MM.1S (cell line): ENCODE measurements at regions not wholly inside any gene's neighbourhood (a gene's known extent, or its start where the extent isn't known, plus 50 kb on each side); places are given as distances from the start of the nearest gene placed in this dataset.

Experiments used
- DNase-seq: peaks from one replicate; pipeline ENCODE4 v3.0.0-alpha.2; 2015
- H2AFZ ChIP-seq: fragments of 300-600 bp; sonication (generic); 2 replicates; pipeline ENCODE4 v1.6.0; 2016; ENCODE audit warnings: antibody characterized with exemption, low read length
- H3F3A ChIP-seq: fragments of 300-600 bp; sonication (generic); 2 replicates; pipeline ENCODE4 v1.6.1; 2016; ENCODE audit warnings: mild to moderate bottlenecking, antibody characterized with exemption, low read length, moderate library complexity, mixed read lengths; ENCODE audit not compliant: insufficient read depth
- H3K27ac ChIP-seq: fragments of 300-600 bp; sonication (generic); 2 replicates; pipeline ENCODE4 v1.5.1; 2016; ENCODE audit warnings: mild to moderate bottlenecking, low read length
- H3K27me3 ChIP-seq: fragments of 300-600 bp; sonication (generic); replicated peaks from 2 replicates; pipeline ENCODE4 v1.6.0; 2016; ENCODE audit warnings: low read length; ENCODE audit not compliant: insufficient read depth
- H3K36me3 ChIP-seq: fragments of 300-600 bp; sonication (generic); replicated peaks from 2 replicates; pipeline ENCODE4 v1.6.1; 2016; ENCODE audit warnings: mild to moderate bottlenecking, low read length, mixed read lengths; ENCODE audit not compliant: insufficient read depth
- H3K4me1 ChIP-seq: fragments of 300-600 bp; sonication (generic); 2 replicates; pipeline ENCODE4 v1.6.1; 2016; ENCODE audit warnings: low read length, mixed read lengths
- H3K4me2 ChIP-seq: fragments of 300-600 bp; sonication (generic); 2 replicates; pipeline ENCODE4 v1.6.0; 2016; ENCODE audit warnings: low read depth, low read length
- H3K4me3 ChIP-seq: fragments of 300-600 bp; sonication (generic); 2 replicates; pipeline ENCODE4 v1.5.1; 2016; ENCODE audit warnings: low read length, mixed read lengths
- H3K79me2 ChIP-seq: fragments of 300-600 bp; sonication (generic); 2 replicates; pipeline ENCODE4 v1.6.1; 2016; ENCODE audit warnings: mixed run types, low read length, mixed read lengths
- H3K9ac ChIP-seq: fragments of 300-600 bp; sonication (generic); 2 replicates; pipeline ENCODE4 v1.6.1; 2016; ENCODE audit warnings: low read length, mixed read lengths
- H3K9me2 ChIP-seq: fragments of 300-600 bp; sonication (generic); replicated peaks from 2 replicates; pipeline ENCODE4 v1.6.1; 2016; ENCODE audit warnings: mild to moderate bottlenecking, low read length, mixed read lengths; ENCODE audit not compliant: insufficient read depth
- H3K9me3 ChIP-seq: fragments of 300-600 bp; sonication (generic); replicated peaks from 2 replicates; pipeline ENCODE4 v1.6.1; 2016; ENCODE audit warnings: mild to moderate bottlenecking, low read length, mixed read lengths; ENCODE audit not compliant: insufficient read depth
- H4K20me1 ChIP-seq: fragments of 300-600 bp; sonication (generic); 2 replicates; pipeline ENCODE4 v1.6.1; 2016; ENCODE audit warnings: mild to moderate bottlenecking, low read length, moderate library complexity, mixed read lengths; ENCODE audit not compliant: insufficient read depth
- CTCF ChIP-seq: fragments of 300-600 bp; sonication (generic); IDR thresholded peaks from 2 replicates; pipeline ENCODE4 v1.5.1; 2016; ENCODE audit warnings: antibody characterized with exemption, low read length, mixed read lengths
- EZH2 ChIP-seq: fragments of 300-600 bp; sonication (generic); optimal IDR thresholded peaks from 2 replicates; pipeline ENCODE3; 2017; ENCODE audit warnings: low read depth, mild to moderate bottlenecking, antibody characterized with exemption, low read length, mixed read lengths
- EZH2phosphoT487 ChIP-seq: fragments of 300-600 bp; sonication (generic); IDR thresholded peaks from 2 replicates; pipeline ENCODE4 v1.6.1; 2018; ENCODE audit warnings: antibody characterized with exemption, low read length

GRCh38 chr3:193080821-193081365, 160.1 kb upstream of the PLAAT1 start:
- TF ChIP-seq EZH2phosphoT487 (no peak), EZH2 (no peak), CTCF (no peak)
- Histone ChIP-seq H3K4me2 (no peak overlapping the region), H3K79me2 (no peaks in the 10 kb centered on the region), H4K20me1 (no peaks in the 10 kb centered on the region), H3K36me3 (no peaks in the 10 kb centered on the region), H3K27me3 (no peaks in the 10 kb centered on the region), H3F3A (no peaks in the 10 kb centered on the region), H3K27ac (no peak overlapping the region), H3K9me2 (no peaks in the 10 kb centered on the region), H3K4me3 (no peak overlapping the region), H3K9me3 (no peaks in the 10 kb centered on the region), H3K4me1 (no peaks in the 10 kb centered on the region), H2AFZ (no peak overlapping the region), H3K9ac (no peak overlapping the region)
- DNase-seq = no peak

GRCh38 chr3:193085655-193086054, 155.4 kb upstream of the PLAAT1 start:
- no peak for TF ChIP-seq EZH2
- no peak for TF ChIP-seq EZH2phosphoT487
- TF ChIP-seq CTCF = no peak
- H3K9me3 ChIP-seq = no peaks in the 10 kb centered on the region
- no peak overlapping the region for H3K4me3 ChIP-seq
- no peak overlapping the region for H3K9ac ChIP-seq
- no peaks in the 10 kb centered on the region for H3F3A ChIP-seq
- H3K4me2 ChIP-seq = no peak overlapping the region
- DNase-seq = no peak
- no peaks in the 10 kb centered on the region for H3K9me2 ChIP-seq
- no peaks in the 10 kb centered on the region for H3K79me2 ChIP-seq
- no peak overlapping the region for H2AFZ ChIP-seq
- H4K20me1 ChIP-seq = no peaks in the 10 kb centered on the region
- no peaks in the 10 kb centered on the region for H3K36me3 ChIP-seq
- no peaks in the 10 kb centered on the region for H3K4me1 ChIP-seq
- no peaks in the 10 kb centered on the region for H3K27me3 ChIP-seq
- no peak overlapping the region for H3K27ac ChIP-seq

GRCh38 chr3:193086681-193087080, 154.3 kb upstream of the PLAAT1 start:
- Histone ChIP-seq H3K36me3 (no peaks in the 10 kb centered on the region), H3K4me1 (no peaks in the 10 kb centered on the region), H2AFZ (no peak overlapping the region), H3K79me2 (no peaks in the 10 kb centered on the region), H3F3A (no peaks in the 10 kb centered on the region), H3K4me2 (no peak overlapping the region), H3K9me2 (no peaks in the 10 kb centered on the region), H4K20me1 (no peaks in the 10 kb centered on the region), H3K27ac (no peak overlapping the region), H3K9ac (no peak overlapping the region), H3K4me3 (no peak overlapping the region), H3K9me3 (no peaks in the 10 kb centered on the region), H3K27me3 (no peaks in the 10 kb centered on the region)
- TF ChIP-seq CTCF (no peak), EZH2phosphoT487 (no peak), EZH2 (no peak)
- no peak for DNase-seq
